Uterus (tissue), 2 donors: ENCODE measurements at regions not wholly inside any gene's neighbourhood (a gene's known extent, or its start where the extent isn't known, plus 50 kb on each side); places are given as distances from the start of the nearest gene placed in this dataset.

ENCODE experiments used
- CTCF ChIP-seq, 4 experiments: fragments of 200-600 bp in 2 of 4; fragments of 450-650 bp in 2 of 4; sonication (generic) in 2 of 4; IDR thresholded peaks; one replicate each; pipeline ENCODE4 v1.5.1; 2016 to 2019; ENCODE audit warnings: antibody characterized with exemption in 4 of 4, mild to moderate bottlenecking in 2 of 4, moderate library complexity in 1 of 4
- POLR2A ChIP-seq, 2 donors: fragments of 450-650 bp; IDR thresholded peaks; one replicate each; pipeline ENCODE4 v1.6.1; 2016; ENCODE audit warnings: antibody characterized with exemption in 2 of 2, mild to moderate bottlenecking in 1 of 2, moderate library complexity in 1 of 2

- TF ChIP-seq POLR2A (IDR thresholded peaks at IDR 0.05) = no peak
- no peak for TF ChIP-seq CTCF (IDR thresholded peaks at IDR 0.05)
These were observed 356.1 kb downstream of the YTHDC2 start for GRCh38 chr5:113869611-113870010.
